Thyroid gland (tissue), 4 donors: ENCODE measurements at regions not wholly inside any gene's neighbourhood (a gene's known extent, or its start where the extent isn't known, plus 50 kb on each side); places are given as distances from the start of the nearest gene placed in this dataset.

Source experiments
- DNase-seq, 2 donors: peaks; one replicate each; pipeline ENCODE4 v3.0.0-alpha.2; 2019
- H3K27ac ChIP-seq, 3 donors: fragments of 200-600 bp; sonication (generic); 1 replicate in 2 of 3; 2 replicates in 1 of 3; pipeline ENCODE4 v1.5.1; 2016 to 2019; ENCODE audit warnings: mild to moderate bottlenecking in 1 of 3, moderate library complexity in 1 of 3
- H3K27me3 ChIP-seq: fragments of 200-600 bp; sonication (generic); one replicate; pipeline ENCODE4 v1.5.1; 2019
- H3K36me3 ChIP-seq, 2 donors: fragments of 200-600 bp; sonication (generic); one replicate each; pipeline ENCODE4 v1.5.1; 2016 to 2019
- H3K4me1 ChIP-seq, 2 donors: fragments of 200-600 bp; sonication (generic); one replicate each; pipeline ENCODE4 v1.5.1; 2017 to 2019
- H3K4me3 ChIP-seq, 3 donors: fragments of 200-600 bp; sonication (generic); replicated peaks in 1 of 3; 1 replicate in 2 of 3; 2 replicates in 1 of 3; pipeline ENCODE4 v1.5.1; 2016; ENCODE audit warnings: mild to moderate bottlenecking in 1 of 3
- H3K9me3 ChIP-seq: fragments of 200-600 bp; sonication (generic); one replicate; pipeline ENCODE4 v1.5.1; 2017
- POLR2A ChIP-seq, 2 donors: fragments of 450-650 bp; IDR thresholded peaks; one replicate each; pipeline ENCODE4 v1.6.1; 2017; ENCODE audit warnings: antibody characterized with exemption in 2 of 2, mild to moderate bottlenecking in 2 of 2, moderate library complexity in 1 of 2
- WGBS, 2 donors: methylation state at CpG; one replicate each; pipeline ENCODE4 v1.1.5; 2017; 5-methylcytosine and 5-hydroxymethylcytosine counted together
- intact Hi-C: fragments of 100-400 bp; cut with DNase I; formaldehyde crosslinking; loops from one replicate; pipeline ENCODE4 v1.15.1; 2023
- TF ChIP-seq, protein P1 (sequence below), 6 experiments: fragments of 200-600 bp in 3 of 6; fragments of 450-650 bp in 3 of 6; sonication (generic) in 3 of 6; IDR thresholded peaks; one replicate each; pipeline ENCODE4 v1.5.1; 2016 to 2019; ENCODE audit warnings: antibody characterized with exemption in 6 of 6, mild to moderate bottlenecking in 2 of 6, inconsistent platforms in 1 of 6, moderate library complexity in 1 of 6

DNA sequence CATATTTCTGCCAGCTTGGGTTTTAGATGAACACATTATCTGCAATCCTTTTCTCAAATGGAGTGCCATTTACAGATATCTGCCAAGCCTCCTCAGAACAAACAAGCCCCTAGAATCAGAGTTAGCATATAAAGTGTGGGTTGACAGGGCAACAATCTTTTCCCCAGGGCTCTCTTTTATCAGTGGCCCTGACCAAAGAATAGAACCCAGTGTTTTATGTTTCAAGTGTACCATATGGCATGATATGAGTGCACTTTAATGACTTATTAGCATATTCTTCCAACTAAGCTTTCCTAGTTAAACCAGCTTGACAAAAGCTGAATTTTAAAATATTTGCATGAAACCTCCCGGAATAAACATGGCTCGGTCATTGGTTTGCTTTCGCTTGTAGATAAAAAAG, 57.3 kb downstream of the EVX1 start:
- Histone ChIP-seq H3K27ac (no peak overlapping the region), H3K36me3 (no peaks in the 10 kb centered on the region), H3K27me3 (no peaks in the 10 kb centered on the region), H3K9me3 (no peaks in the 10 kb centered on the region), H3K4me3 (no peak overlapping the region), H3K4me1 (no peaks in the 10 kb centered on the region)
- intact Hi-C loops = no loop called here
- no peak for TF ChIP-seq POLR2A (IDR thresholded peaks at IDR 0.05)
- TF ChIP-seq, protein P1, sequence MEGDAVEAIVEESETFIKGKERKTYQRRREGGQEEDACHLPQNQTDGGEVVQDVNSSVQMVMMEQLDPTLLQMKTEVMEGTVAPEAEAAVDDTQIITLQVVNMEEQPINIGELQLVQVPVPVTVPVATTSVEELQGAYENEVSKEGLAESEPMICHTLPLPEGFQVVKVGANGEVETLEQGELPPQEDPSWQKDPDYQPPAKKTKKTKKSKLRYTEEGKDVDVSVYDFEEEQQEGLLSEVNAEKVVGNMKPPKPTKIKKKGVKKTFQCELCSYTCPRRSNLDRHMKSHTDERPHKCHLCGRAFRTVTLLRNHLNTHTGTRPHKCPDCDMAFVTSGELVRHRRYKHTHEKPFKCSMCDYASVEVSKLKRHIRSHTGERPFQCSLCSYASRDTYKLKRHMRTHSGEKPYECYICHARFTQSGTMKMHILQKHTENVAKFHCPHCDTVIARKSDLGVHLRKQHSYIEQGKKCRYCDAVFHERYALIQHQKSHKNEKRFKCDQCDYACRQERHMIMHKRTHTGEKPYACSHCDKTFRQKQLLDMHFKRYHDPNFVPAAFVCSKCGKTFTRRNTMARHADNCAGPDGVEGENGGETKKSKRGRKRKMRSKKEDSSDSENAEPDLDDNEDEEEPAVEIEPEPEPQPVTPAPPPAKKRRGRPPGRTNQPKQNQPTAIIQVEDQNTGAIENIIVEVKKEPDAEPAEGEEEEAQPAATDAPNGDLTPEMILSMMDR (IDR thresholded peaks at IDR 0.05) = no peak
- no peak for DNase-seq
- 94 to 98% methylated on average over 3 of the region's 3 CpGs for WGBS, 2 donors

DNA sequence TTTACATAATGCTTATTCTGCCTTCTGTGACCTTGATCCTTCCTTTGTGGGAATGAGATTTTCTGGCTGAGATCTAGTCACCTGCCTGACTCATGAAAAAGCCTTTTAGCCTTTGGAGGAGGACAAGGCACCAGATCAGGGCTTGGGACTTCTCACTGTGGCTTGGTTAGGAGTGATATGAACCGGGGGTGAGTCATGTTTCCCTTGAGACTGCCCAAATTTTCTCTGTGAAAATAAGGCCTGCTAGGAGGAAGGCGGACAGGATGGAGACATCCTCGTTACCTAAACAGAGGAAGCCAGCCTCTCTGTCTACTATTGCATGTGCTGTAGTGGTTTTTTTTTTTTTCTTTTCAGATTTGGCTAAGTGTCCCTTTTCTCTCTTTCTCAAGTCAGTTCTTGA, 57.8 kb downstream of the EVX1 start:
- no peaks in the 10 kb centered on the region for H3K36me3 ChIP-seq
- no peaks in the 10 kb centered on the region for H3K27me3 ChIP-seq
- 86 to 92% methylated on average over 3 of the region's 3 CpGs for WGBS, 2 donors
- no peaks in the 10 kb centered on the region for H3K9me3 ChIP-seq
- no peak for TF ChIP-seq POLR2A (IDR thresholded peaks at IDR 0.05)
- TF ChIP-seq, protein P1 (IDR thresholded peaks at IDR 0.05) = no peak
- H3K4me3 ChIP-seq = no peak overlapping the region
- H3K27ac ChIP-seq = no peak overlapping the region
- DNase-seq = no peak
- no peaks in the 10 kb centered on the region for H3K4me1 ChIP-seq
- intact Hi-C loops = no loop called here

DNA sequence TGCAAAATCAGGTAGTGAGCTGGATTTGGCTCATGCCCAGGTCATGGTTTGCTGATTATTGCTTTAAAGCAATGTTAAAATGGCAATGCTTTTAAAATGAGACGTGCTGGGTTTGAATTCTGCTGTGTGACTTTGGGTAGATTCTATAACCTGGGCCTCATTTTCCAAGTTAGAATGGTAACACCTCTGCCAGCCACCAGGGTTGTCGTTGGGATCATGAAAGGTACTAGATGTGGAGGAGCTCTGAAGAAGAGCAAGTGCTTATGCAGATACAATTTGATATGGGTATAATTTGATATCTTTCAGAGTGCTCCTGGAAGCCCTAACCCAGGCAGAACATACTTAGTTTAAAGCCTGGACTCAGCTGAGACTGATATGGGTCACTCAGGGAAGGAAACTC, 60.0 kb downstream of the EVX1 start:
- Histone ChIP-seq H3K27ac (no peak overlapping the region), H3K4me1 (no peaks in the 10 kb centered on the region), H3K9me3 (no peaks in the 10 kb centered on the region), H3K36me3 (no peaks in the 10 kb centered on the region), H3K27me3 (no peaks in the 10 kb centered on the region), H3K4me3 (no peak overlapping the region)
- 59 to 60% methylated on average over 2 of the region's 2 CpGs for WGBS, 2 donors
- peak; percentile 12 to 38 for DNase-seq
- intact Hi-C loops = no loop called here
- TF ChIP-seq POLR2A (IDR thresholded peaks at IDR 0.05) = no peak
- TF ChIP-seq, protein P1 (IDR thresholded peaks at IDR 0.05) = no peak

DNA sequence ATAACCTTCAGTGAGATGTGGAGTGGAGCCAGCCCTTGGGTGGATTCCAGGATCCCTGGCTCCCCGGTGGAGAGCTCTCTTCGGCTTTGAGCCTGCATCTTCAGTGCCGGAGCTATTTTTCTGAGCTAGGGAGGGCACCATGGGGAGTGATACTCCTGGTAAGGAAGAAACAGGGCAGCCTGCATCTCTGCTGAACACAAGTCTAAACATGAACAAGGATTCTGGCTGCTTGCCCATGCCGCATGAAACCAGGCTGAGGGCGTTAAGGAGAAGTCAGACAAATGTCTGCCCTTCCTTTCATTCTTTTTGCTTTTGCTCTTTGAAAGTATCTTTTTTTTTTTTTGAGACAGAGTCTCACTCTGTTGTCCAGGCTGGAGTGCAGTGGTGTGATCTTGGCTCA, 60.4 kb downstream of the EVX1 start:
- WGBS, 2 donors = 17 to 36% methylated on average over 5 of the region's 5 CpGs
- no peaks in the 10 kb centered on the region for H3K9me3 ChIP-seq
- no peak overlapping the region for H3K4me3 ChIP-seq
- intact Hi-C loops = no loop called here
- peak; percentile 18 to 51 for DNase-seq
- no peak overlapping the region for H3K27ac ChIP-seq
- no peaks in the 10 kb centered on the region for H3K27me3 ChIP-seq
- TF ChIP-seq POLR2A (IDR thresholded peaks at IDR 0.05) = no peak
- TF ChIP-seq, protein P1 (IDR thresholded peaks at IDR 0.05) = no peak
- H3K4me1 ChIP-seq = no peaks in the 10 kb centered on the region
- H3K36me3 ChIP-seq = no peaks in the 10 kb centered on the region

DNA sequence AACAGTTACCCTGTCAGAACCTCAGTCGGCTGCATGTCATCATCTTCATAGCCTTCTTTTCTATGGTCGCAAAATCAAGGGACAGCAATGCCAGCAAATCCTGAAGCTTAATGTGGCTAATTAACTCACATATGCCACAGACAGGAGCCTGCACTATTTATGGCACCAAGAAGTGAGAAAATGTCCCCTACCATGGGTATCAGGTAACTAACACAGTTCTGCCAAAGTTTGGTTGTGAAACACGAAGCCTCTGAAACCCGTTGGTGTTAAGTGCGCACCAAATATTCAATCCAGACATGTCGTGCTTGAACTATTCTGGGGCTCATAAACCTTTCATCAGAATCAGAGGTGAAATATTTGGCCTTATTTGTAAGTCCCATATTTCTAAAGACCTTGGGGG, 63.3 kb downstream of the EVX1 start:
- 93 to 96% methylated on average over 6 of the region's 6 CpGs for WGBS, 2 donors
- no peaks in the 10 kb centered on the region for H3K4me1 ChIP-seq
- H3K27me3 ChIP-seq = no peaks in the 10 kb centered on the region
- H3K4me3 ChIP-seq = no peak overlapping the region
- H3K36me3 ChIP-seq = no peaks in the 10 kb centered on the region
- H3K9me3 ChIP-seq = no peaks in the 10 kb centered on the region
- H3K27ac ChIP-seq = no peak overlapping the region
- DNase-seq = no peak
- intact Hi-C loops = no loop called here
- TF ChIP-seq, protein P1 (IDR thresholded peaks at IDR 0.05) = no peak
- no peak for TF ChIP-seq POLR2A (IDR thresholded peaks at IDR 0.05)
